Left colon (tissue), 2 donors: ENCODE measurements at regions not wholly inside any gene's neighbourhood (a gene's known extent, or its start where the extent isn't known, plus 50 kb on each side); places are given as distances from the start of the nearest gene placed in this dataset.
A peak's percentile ranks its signal among the peaks of the same experiment; 100 is the strongest.

Experiments
- ATAC-seq: fragments of 200-7000 bp; cut with Tn5 transposase; one replicate; pipeline ENCODE4 v1.9.1; 2020; ENCODE audit warnings: mild to moderate bottlenecking, moderate library complexity
- DNase-seq, 2 donors: peaks; one replicate each; pipeline ENCODE4 v3.0.0-alpha.2; 2020
- intact Hi-C, 2 donors: fragments of 100-400 bp; cut with DNase I in 1 of 2; cut with micrococcal nuclease in 1 of 2; formaldehyde crosslinking; loops; one replicate each; pipeline versions ENCODE4 v1.11.2 to v1.14.0; 2022; cut with DNase I, micrococcal nuclease
- donor health status: DM: no; HTN: no; CAD: no.
- donor health status: DM: yes; HTN: yes; CAD: no.

- no peak for ATAC-seq
- intact Hi-C loops, result no loop called here
- no peak for DNase-seq
Observed at GRCh38 chr2:109070290-109070689, 58.7 kb upstream of the SH3RF3 start.

DNA sequence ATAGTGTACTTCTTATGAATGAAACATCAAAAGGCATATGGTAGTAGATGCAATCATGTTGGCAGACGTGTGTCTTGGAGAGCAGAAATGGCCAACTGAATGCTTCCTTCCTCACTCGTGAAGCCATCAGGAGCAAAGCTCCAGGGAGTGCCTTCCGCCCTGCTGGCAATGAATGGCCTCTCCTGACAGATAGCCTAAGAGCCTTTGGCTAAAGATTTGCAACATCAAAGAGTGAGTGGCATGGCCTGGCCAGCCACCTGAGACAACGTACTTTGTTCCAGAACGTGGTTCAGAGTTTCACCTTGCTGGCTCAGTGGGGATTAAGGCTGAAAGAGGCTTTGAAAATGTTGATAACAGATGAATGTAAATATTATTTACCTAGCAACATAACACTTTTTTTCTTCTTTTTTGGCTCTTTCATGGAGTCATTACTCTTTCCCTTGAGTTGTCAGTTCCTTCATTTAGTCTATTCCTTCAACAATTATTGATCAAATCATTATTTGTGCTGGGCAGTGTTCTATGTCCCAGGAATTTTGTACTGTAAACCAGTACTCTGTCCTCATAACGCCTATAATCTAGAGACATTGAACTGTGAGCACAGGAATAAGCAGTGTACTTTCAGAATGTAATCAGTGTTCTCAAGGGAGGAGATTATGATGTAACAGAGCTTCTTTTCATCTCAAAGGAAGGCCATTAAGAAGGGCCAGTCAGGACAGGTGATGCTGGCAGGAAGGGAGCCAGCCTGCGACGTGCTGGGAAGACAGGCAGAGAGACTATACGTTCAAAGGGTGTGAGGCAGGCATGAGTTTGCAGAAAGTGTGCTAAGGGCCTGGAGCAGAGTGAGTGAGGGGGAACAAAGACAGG, 59.4 kb upstream of the SH3RF3 start:
- intact Hi-C loops, result no loop called here
- peak; percentile 41 for ATAC-seq
- DNase-seq, result no peak

DNA sequence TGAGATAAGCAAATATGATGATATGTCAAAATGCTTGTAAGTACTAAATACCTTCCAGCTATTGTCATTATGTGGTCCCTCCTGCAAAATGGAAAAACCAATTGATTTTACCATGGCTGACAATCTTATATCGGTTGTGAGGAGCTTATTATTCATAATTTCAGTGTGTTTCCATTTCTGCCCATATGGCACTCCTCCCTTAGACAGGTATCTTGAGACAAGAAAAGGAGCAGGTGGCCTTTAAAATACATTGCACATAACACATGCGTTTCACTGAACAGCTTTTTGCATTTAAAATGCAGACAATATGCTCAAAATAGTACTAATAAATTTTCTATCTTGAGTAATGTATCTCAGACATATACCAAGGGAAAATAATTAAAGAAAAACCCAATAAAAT, 60.2 kb upstream of the SH3RF3 start:
- ATAC-seq (no peak), DNase-seq (no peak)
- intact Hi-C loops, result no loop called here

- ATAC-seq, result peak; percentile 83
- intact Hi-C loops, result no loop called here
- DNase-seq, result no peak
Observed at GRCh38 chr2:109067631-109068125, 61.3 kb upstream of the SH3RF3 start.

GRCh38 chr2:109066917-109067597, 61.9 kb upstream of the SH3RF3 start:
- DNase-seq (no peak), ATAC-seq (no peak)
- intact Hi-C loops, result no loop called here

- intact Hi-C loops, result no loop called here
- no peak for DNase-seq
- ATAC-seq, result no peak
Observed at GRCh38 chr2:109066501-109066900, 62.5 kb upstream of the SH3RF3 start.

DNA sequence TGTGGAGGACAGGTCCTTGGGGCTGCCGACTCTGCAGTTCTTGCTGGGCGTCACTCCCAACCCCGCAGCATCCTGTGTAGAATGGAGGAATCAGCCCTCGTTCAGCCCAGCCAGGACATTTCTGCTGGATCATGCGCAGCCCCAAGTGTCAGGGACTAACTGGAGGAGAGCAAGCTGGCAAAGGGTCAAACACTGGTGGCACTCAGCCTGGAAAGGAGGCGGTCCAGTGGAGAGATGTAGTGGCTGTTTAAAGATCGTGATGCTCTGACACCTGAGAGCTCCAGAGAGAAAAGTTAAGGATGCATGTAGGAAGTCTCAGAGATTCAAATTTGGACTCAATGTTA, 63.6 kb upstream of the SH3RF3 start:
- intact Hi-C loops, result no loop called here
- DNase-seq (no peak), ATAC-seq (no peak)

GRCh38 chr2:109064660-109065390, 64.2 kb upstream of the SH3RF3 start:
- ATAC-seq (peak; percentile 41), DNase-seq (no peak)
- intact Hi-C loops, result no loop called here

GRCh38 chr2:109062859-109063700, 65.9 kb upstream of the SH3RF3 start:
- intact Hi-C loops, result no loop called here
- DNase-seq, result peak in 1 of 2 donors; percentile 39
- peak; percentile 37 for ATAC-seq

DNA sequence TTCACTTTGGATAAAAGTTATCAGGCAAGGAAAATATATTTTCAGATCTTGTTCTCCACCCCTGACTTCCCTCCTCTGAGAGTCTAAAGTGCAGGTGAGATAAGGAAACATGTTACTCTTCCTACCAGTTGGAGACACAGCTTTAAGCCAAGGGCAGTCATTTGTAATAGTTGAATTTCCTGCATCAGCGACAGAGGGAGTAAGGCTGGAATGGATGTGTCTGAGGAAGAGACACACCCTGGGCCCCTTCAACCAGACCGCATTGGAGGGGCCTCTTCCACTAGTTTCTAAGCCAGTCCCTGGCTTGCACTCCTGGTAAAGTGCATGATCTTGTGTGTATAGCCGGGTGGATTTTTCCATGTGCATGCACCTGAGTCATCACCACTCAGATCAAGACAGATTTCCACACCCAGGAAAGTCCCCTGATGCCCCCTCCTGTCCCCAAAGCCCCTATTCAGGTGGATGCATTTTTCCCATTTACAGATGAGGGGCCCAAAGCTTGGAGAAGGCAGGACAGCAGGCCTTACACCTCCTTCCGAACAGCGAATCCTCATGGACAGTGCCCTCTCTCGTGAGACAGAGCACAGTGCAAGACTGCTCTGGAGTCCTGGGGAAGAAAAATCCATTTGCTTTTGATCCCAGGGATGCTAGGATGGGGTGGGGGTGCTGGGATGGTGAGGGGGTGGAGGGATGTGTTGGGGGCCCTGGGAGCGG, 66.7 kb upstream of the SH3RF3 start:
- ATAC-seq, result peak; percentile 89

GRCh38 chr2:109061736-109062135, 67.3 kb upstream of the SH3RF3 start:
- intact Hi-C loops, result no loop called here
- ATAC-seq, result no peak
- DNase-seq, result no peak

More for the DNA sequence above, 66.7 kb upstream of the SH3RF3 start:
- DNase-seq, result no peak
- intact Hi-C loops, result no loop called here

- ATAC-seq, result no peak
- intact Hi-C loops, result no loop called here
- DNase-seq, result no peak
Observed at GRCh38 chr2:109060496-109060895, 68.5 kb upstream of the SH3RF3 start.

DNA sequence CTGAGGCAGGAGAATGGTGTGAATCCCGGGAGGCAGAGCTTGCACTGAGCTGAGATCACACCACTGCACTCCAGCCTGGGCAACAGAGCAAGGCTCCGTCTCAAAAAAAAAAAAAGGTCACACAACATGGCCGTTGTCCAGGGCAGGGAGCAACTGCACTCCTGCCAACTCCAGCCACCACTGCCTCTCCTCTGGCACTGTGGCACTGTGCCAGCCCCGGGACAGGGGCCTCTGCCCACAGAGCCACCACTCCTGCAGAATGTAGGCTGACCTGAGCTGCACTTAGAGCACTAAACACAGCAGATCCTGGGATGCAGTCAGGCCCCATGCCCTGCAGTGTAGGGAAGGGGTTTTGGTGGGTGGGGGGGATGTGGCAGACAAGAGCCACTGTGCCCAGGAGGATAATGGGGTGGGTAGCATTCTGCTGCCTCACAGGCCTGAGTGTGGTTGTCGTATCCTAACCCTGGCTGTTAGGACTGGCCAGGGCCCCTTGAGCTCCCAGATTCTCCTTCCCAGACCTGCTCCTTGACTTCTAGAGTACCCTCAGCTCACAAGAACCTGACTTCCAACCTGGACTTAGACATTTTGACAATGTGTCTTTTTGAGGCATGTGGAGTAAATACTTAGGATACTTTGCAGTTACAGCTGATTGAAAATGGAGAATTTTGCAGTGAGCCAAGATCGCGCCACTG, 69.4 kb upstream of the SH3RF3 start:
- DNase-seq, result no peak
- intact Hi-C loops, result no loop called here
- no peak for ATAC-seq

DNA sequence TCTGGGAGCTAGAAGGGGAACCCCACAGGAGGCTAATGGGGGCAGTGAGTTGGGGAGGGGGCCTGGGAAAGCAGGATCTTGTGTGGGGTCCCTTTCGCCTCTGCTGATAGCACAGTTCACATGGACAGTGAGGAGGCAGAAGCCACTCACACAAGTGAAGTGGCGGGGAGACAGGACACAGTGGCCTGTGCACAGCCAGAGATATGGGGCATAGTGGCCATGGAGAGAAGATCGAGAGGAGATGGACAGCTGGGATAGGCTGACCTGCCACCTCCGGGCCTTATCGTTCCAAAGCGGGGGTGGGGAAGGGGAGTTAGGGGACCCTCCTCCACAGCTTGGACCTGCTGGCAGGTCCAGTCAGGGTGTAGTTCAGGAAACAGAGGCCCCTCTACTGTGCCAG, 69.8 kb upstream of the EDAR start:
- no peak for ATAC-seq
- DNase-seq, result no peak
- intact Hi-C loops, result no loop called here

GRCh38 chr2:109058191-109058632, 69.2 kb upstream of the EDAR start:
- intact Hi-C loops, result no loop called here
- ATAC-seq, result no peak
- no peak for DNase-seq

GRCh38 chr2:109057686-109058085, 68.7 kb upstream of the EDAR start:
- no peak for ATAC-seq
- DNase-seq, result no peak
- intact Hi-C loops, result no loop called here

DNA sequence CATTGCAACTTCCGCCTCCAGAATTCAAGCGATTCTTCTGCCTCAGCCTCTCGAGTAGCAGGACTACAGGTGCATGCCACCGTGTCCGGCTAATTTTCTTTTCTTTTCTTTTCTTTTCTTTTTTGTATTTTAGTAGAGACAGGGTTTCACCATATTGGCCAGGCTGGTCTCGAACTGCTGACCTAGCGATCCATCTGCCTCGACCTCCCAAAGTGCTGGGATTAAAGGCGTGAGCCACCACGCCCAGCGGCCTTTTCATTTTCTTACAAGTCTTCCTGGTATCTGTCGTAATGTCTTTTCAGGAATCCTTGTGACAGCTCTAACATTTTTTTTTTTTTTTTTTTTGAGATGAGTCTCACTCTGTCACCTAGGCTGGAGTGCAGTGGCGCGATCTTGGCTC, 66.4 kb upstream of the EDAR start:
- no peak for ATAC-seq
- intact Hi-C loops, result no loop called here
- no peak for DNase-seq

DNA sequence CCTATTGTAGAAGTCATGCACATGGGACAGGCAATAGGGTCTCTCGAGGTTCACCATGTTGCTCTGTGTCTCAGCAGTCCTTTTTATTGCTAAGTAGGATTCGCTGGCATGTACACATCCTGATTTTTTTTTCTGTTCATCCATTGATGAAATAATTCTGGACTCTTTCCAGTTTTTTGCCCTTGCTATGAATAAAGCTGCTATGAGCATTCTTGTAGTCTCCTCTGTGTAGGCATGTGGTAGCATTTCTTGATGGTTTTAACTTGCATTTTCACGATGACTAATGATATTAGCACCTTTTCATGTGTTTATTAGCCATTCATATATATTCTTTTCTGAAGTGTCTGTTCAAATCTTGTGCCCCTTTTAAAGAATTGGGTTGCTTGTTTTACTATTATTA, 65.8 kb upstream of the EDAR start:
- intact Hi-C loops, result no loop called here
- DNase-seq, result no peak
- no peak for ATAC-seq
